A549 (cell line): ENCODE measurements at regions not wholly inside any gene's neighbourhood (a gene's known extent, or its start where the extent isn't known, plus 50 kb on each side); places are given as distances from the start of the nearest gene placed in this dataset.

Source experiments
- CBX8 ChIP-seq: fragments of 200-600 bp; sonication (generic); IDR thresholded peaks from 2 replicates; pipeline ENCODE4 v1.6.1; 2016
- CHD2 ChIP-seq: fragments of 150-350 bp; IDR thresholded peaks from 2 replicates; pipeline ENCODE4 v1.6.1; 2014; ENCODE audit warnings: low read length; ENCODE audit not compliant: partially characterized antibody
- CTCF ChIP-seq: fragments of >200 bp; sonication (Bioruptor Twin); formaldehyde crosslinking; IDR thresholded peaks from 3 replicates; pipeline ENCODE4 v1.5.1; 2016
- MAX ChIP-seq: IDR thresholded peaks from 2 replicates; pipeline ENCODE4 v1.6.1; 2012
- POLR2A ChIP-seq: IDR thresholded peaks from 2 replicates; pipeline ENCODE4 v1.6.1; 2012; ENCODE audit warnings: mild to moderate bottlenecking, low read length
- RAD21 ChIP-seq, 2 experiments: fragments of >200 bp in 1 of 2; sonication (Bioruptor Twin) in 1 of 2; formaldehyde crosslinking in 1 of 2; IDR thresholded peaks in 1 of 2; conservative IDR thresholded peaks in 1 of 2; 2 replicates in 1 of 2; 3 replicates in 1 of 2; pipeline ENCODE4 v1.6.1; 2012 to 2018; ENCODE audit warnings: inconsistent platforms in 1 of 2
- RFX5 ChIP-seq: fragments of 450-650 bp; IDR thresholded peaks from 2 replicates; pipeline ENCODE4 v1.7.1; 2014; ENCODE audit warnings: antibody characterized with exemption, mild to moderate bottlenecking, moderate library complexity
- SMC3 ChIP-seq: fragments of >200 bp; sonication (Bioruptor Twin); formaldehyde crosslinking; IDR thresholded peaks from 3 replicates; pipeline ENCODE4 v1.6.1; 2018; ENCODE audit warnings: inconsistent platforms
- TFCP2L1 ChIP-seq: fragments of 250-450 bp; sonication (Bioruptor Pico); IDR thresholded peaks from 2 replicates; pipeline ENCODE4 v1.5.0; 2021; ENCODE audit warnings: mild to moderate bottlenecking
- USF2 ChIP-seq: fragments of 450-650 bp; IDR thresholded peaks from 2 replicates; pipeline ENCODE4 v1.6.1; 2014; ENCODE audit warnings: antibody characterized with exemption
- ZFP36 ChIP-seq: fragments of 450-650 bp; IDR thresholded peaks from 2 replicates; pipeline ENCODE4 v1.6.1; 2014; ENCODE audit warnings: borderline replicate concordance; ENCODE audit not compliant: partially characterized antibody

- TF ChIP-seq CTCF (no peak), TFCP2L1 (CRISPR knock-in tag) (no peak), ZFP36 (no peak), RFX5 (no peak), SMC3 (no peak), MAX (no peak), POLR2A (no peak), RAD21 (conservative IDR thresholded peaks at IDR 0.05 in 1 of 2, IDR thresholded peaks at IDR 0.05 in 1 of 2) (no peak), CBX8 (no peak), USF2 (no peak), CHD2 (no peak)
Measured at GRCh38 chr13:26837997-26838396, 77.4 kb upstream of the GPR12 start.
